Activated naive CD8-positive, alpha-beta T cell treated with anti-CD3 and anti-CD28 coated beads, Interleukin-2, amount 50 U/mL, for 24 hours (primary cell): ENCODE measurements at regions not wholly inside any gene's neighbourhood (a gene's known extent, or its start where the extent isn't known, plus 50 kb on each side); places are given as distances from the start of the nearest gene placed in this dataset.

Experiments used
- ATAC-seq: fragments of 150-1000 bp; cut with Tn5 transposase; one replicate; pipeline ENCODE4 v1.10.0; 2021
- DNase-seq: peaks from one replicate; pipeline ENCODE4 v3.0.0; 2021
- H3K27ac Mint-ChIP-seq: one replicate; pipeline ENCODE4 v1.8.0; 2021; ENCODE audit warnings: mild to moderate bottlenecking, mixed read lengths
- H3K27me3 Mint-ChIP-seq: one replicate; pipeline ENCODE4 v1.8.0; 2021; ENCODE audit warnings: mixed read lengths
- H3K36me3 Mint-ChIP-seq: one replicate; pipeline ENCODE4 v1.8.0; 2021; ENCODE audit warnings: low read depth, mixed read lengths
- H3K4me1 Mint-ChIP-seq: one replicate; pipeline ENCODE4 v1.8.0; 2021; ENCODE audit warnings: mixed read lengths
- H3K4me3 Mint-ChIP-seq: one replicate; pipeline ENCODE4 v1.8.0; 2021; ENCODE audit warnings: mild to moderate bottlenecking, moderate library complexity, mixed read lengths
- H3K9me3 Mint-ChIP-seq: one replicate; pipeline ENCODE4 v1.8.0; 2021; ENCODE audit warnings: mixed read lengths

- no peak overlapping the region for H3K27ac Mint-ChIP-seq
- no peak for DNase-seq
- no peak for ATAC-seq
- no peak overlapping the region for H3K4me3 Mint-ChIP-seq
- H3K27me3 Mint-ChIP-seq, result peaks cover 1% of the 10 kb centered on the region
- H3K36me3 Mint-ChIP-seq, result no peaks in the 10 kb centered on the region
- H3K4me1 Mint-ChIP-seq, result peaks cover 3% of the 10 kb centered on the region
- no peaks in the 10 kb centered on the region for H3K9me3 Mint-ChIP-seq
These were observed 437.9 kb downstream of the DAD1 start for GRCh38 chr14:22151121-22151520.

GRCh38 chr14:22149058-22149457 is 440.0 kb downstream of the DAD1 start:
- Mint-ChIP-seq H3K36me3 (no peaks in the 10 kb centered on the region), H3K27me3 (peaks cover 1% of the 10 kb centered on the region), H3K4me1 (peaks cover 3% of the 10 kb centered on the region), H3K4me3 (no peak overlapping the region), H3K9me3 (no peaks in the 10 kb centered on the region), H3K27ac (no peak overlapping the region)
- ATAC-seq (no peak), DNase-seq (no peak)

- H3K4me3 Mint-ChIP-seq, result peak overlapping the region; percentile 79
- H3K4me1 Mint-ChIP-seq, result peaks cover 3% of the 10 kb centered on the region
- no peaks in the 10 kb centered on the region for H3K9me3 Mint-ChIP-seq
- DNase-seq, result no peak
- peak overlapping the region; percentile 46 for H3K27ac Mint-ChIP-seq
- peak; percentile 40 for ATAC-seq
- peaks cover 1% of the 10 kb centered on the region for H3K27me3 Mint-ChIP-seq
- H3K36me3 Mint-ChIP-seq, result no peaks in the 10 kb centered on the region
These were observed 441.3 kb downstream of the DAD1 start for GRCh38 chr14:22147716-22148115.

- H3K9me3 Mint-ChIP-seq, result no peaks in the 10 kb centered on the region
- no peak overlapping the region for H3K27ac Mint-ChIP-seq
- H3K27me3 Mint-ChIP-seq, result peaks cover 4% of the 10 kb centered on the region
- no peaks in the 10 kb centered on the region for H3K4me1 Mint-ChIP-seq
- DNase-seq (no peak), ATAC-seq (no peak)
- no peak overlapping the region for H3K4me3 Mint-ChIP-seq
- no peaks in the 10 kb centered on the region for H3K36me3 Mint-ChIP-seq
These were observed 445.7 kb downstream of the DAD1 start for GRCh38 chr14:22143363-22143762.

GRCh38 chr14:22140633-22141032 is 448.4 kb downstream of the DAD1 start:
- ATAC-seq (no peak), DNase-seq (no peak)
- H3K4me3 Mint-ChIP-seq, result no peak overlapping the region
- H3K9me3 Mint-ChIP-seq, result no peaks in the 10 kb centered on the region
- no peaks in the 10 kb centered on the region for H3K36me3 Mint-ChIP-seq
- H3K27ac Mint-ChIP-seq, result no peak overlapping the region
- H3K4me1 Mint-ChIP-seq, result no peaks in the 10 kb centered on the region
- H3K27me3 Mint-ChIP-seq, result peaks cover 2% of the 10 kb centered on the region

GRCh38 chr14:22131749-22132476 is 457.1 kb downstream of the DAD1 start:
- no peak overlapping the region for H3K4me3 Mint-ChIP-seq
- H3K4me1 Mint-ChIP-seq, result peaks cover 2% of the 10 kb centered on the region
- H3K27me3 Mint-ChIP-seq, result peaks cover 6% of the 10 kb centered on the region
- DNase-seq (no peak), ATAC-seq (no peak)
- H3K27ac Mint-ChIP-seq, result no peak overlapping the region
- H3K9me3 Mint-ChIP-seq, result no peaks in the 10 kb centered on the region
- no peaks in the 10 kb centered on the region for H3K36me3 Mint-ChIP-seq

- ATAC-seq (no peak), DNase-seq (no peak)
- Mint-ChIP-seq H3K4me1 (peaks cover 13% of the 10 kb centered on the region), H3K27me3 (no peaks in the 10 kb centered on the region), H3K9me3 (no peaks in the 10 kb centered on the region), H3K4me3 (peak overlapping the region; percentile 79), H3K36me3 (no peaks in the 10 kb centered on the region), H3K27ac (peak overlapping the region; percentile 78)
These were observed 450.5 kb upstream of the OR4E1 start for GRCh38 chr14:22124073-22124613.

GRCh38 chr14:22122829-22123560 is 449.4 kb upstream of the OR4E1 start:
- peak overlapping the region; percentile 79 for H3K4me3 Mint-ChIP-seq
- DNase-seq, result no peak
- H3K9me3 Mint-ChIP-seq, result no peaks in the 10 kb centered on the region

GRCh38 chr14:22122227-22122818 is 448.7 kb upstream of the OR4E1 start:
- H3K4me3 Mint-ChIP-seq, result peak overlapping the region; percentile 79
- H3K36me3 Mint-ChIP-seq, result no peaks in the 10 kb centered on the region
- H3K9me3 Mint-ChIP-seq, result no peaks in the 10 kb centered on the region
- ATAC-seq (no peak), DNase-seq (no peak)
- H3K27me3 Mint-ChIP-seq, result no peaks in the 10 kb centered on the region
- peak overlapping the region; percentile 85 for H3K27ac Mint-ChIP-seq
- H3K4me1 Mint-ChIP-seq, result peaks cover 13% of the 10 kb centered on the region

More at GRCh38 chr14:22122829-22123560, 449.4 kb upstream of the OR4E1 start:
- H3K36me3 Mint-ChIP-seq, result no peaks in the 10 kb centered on the region
- H3K27me3 Mint-ChIP-seq, result no peaks in the 10 kb centered on the region
- peak overlapping the region; percentile 85 for H3K27ac Mint-ChIP-seq
- H3K4me1 Mint-ChIP-seq, result peaks cover 13% of the 10 kb centered on the region
- ATAC-seq, result peak; percentile 63

- Mint-ChIP-seq H3K4me3 (peak overlapping the region; percentile 19), H3K4me1 (peaks cover 21% of the 10 kb centered on the region), H3K36me3 (no peaks in the 10 kb centered on the region), H3K27me3 (no peaks in the 10 kb centered on the region), H3K9me3 (no peaks in the 10 kb centered on the region), H3K27ac (no peak overlapping the region)
- DNase-seq, result no peak
- no peak for ATAC-seq
These were observed 445.4 kb upstream of the OR4E1 start for GRCh38 chr14:22118899-22119477.

- Mint-ChIP-seq H3K4me3 (peak overlapping the region; percentile 52), H3K9me3 (no peaks in the 10 kb centered on the region), H3K27me3 (no peaks in the 10 kb centered on the region), H3K27ac (no peak overlapping the region), H3K36me3 (no peaks in the 10 kb centered on the region), H3K4me1 (peaks cover 13% of the 10 kb centered on the region)
- ATAC-seq (no peak), DNase-seq (no peak)
These were observed 439.8 kb upstream of the OR4E1 start for GRCh38 chr14:22113401-22113800.

GRCh38 chr14:22112004-22112403 is 438.4 kb upstream of the OR4E1 start:
- Mint-ChIP-seq H3K4me3 (peak overlapping the region; percentile 69), H3K36me3 (no peaks in the 10 kb centered on the region), H3K9me3 (no peaks in the 10 kb centered on the region), H3K27me3 (no peaks in the 10 kb centered on the region), H3K4me1 (peaks cover 19% of the 10 kb centered on the region), H3K27ac (peak overlapping the region; percentile 34)
- ATAC-seq (no peak), DNase-seq (peak; percentile 41)

GRCh38 chr14:22107753-22108152 is 434.1 kb upstream of the OR4E1 start:
- Mint-ChIP-seq H3K9me3 (no peaks in the 10 kb centered on the region), H3K27me3 (no peaks in the 10 kb centered on the region), H3K36me3 (no peaks in the 10 kb centered on the region), H3K4me1 (peaks cover 18% of the 10 kb centered on the region), H3K27ac (peak overlapping the region; percentile 69), H3K4me3 (peak overlapping the region; percentile 32)
- ATAC-seq (no peak), DNase-seq (no peak)
